GM13977 (cell line): ENCODE measurements at regions not wholly inside any gene's neighbourhood (a gene's known extent, or its start where the extent isn't known, plus 50 kb on each side); places are given as distances from the start of the nearest gene placed in this dataset.
"Not testable (repeated sequence)": the region's sequence is repeated elsewhere in the genome, so short reads cannot be mapped to it uniquely, and the experiment has no call there.

Experiments
- DNase-seq: peaks from one replicate; pipeline ENCODE4 v3.0.0; 2012; ENCODE audit warnings: low spot score
- CTCF ChIP-seq: IDR thresholded peaks from 2 replicates; pipeline ENCODE4 v1.5.1; 2012; ENCODE audit warnings: mild to moderate bottlenecking, control low read depth; ENCODE audit not compliant: insufficient read depth; ENCODE audit errors: extremely low read depth, missing control alignments
- in situ Hi-C: fragments of 300-500 bp; cut with MboI; formaldehyde crosslinking; loops from one replicate; pipeline ENCODE4 v1.12.0; 2022; ENCODE audit warnings: low sequenced_read_pairs, low pct_unique_long_range_greater_than_20kb, mixed read lengths, inconsistent platforms; ENCODE audit not compliant: unreplicated experiment

- no peak for DNase-seq
- in situ Hi-C loops: no loop called here
- TF ChIP-seq CTCF: no peak
Observed at GRCh38 chr3:118529554-118529953, 505.1 kb downstream of the IGSF11 start.

GRCh38 chr3:118530350-118530922 is 504.2 kb downstream of the IGSF11 start:
- in situ Hi-C loops: no loop called here
- no peak for DNase-seq
- no peak for TF ChIP-seq CTCF

GRCh38 chr3:118530927-118531356 is 503.7 kb downstream of the IGSF11 start:
- not testable (repeated sequence) for DNase-seq

GRCh38 chr3:118531816-118532215 is 502.8 kb downstream of the IGSF11 start:
- no peak for TF ChIP-seq CTCF
- in situ Hi-C loops: no loop called here
- no peak for DNase-seq

More at GRCh38 chr3:118530927-118531356, 503.7 kb downstream of the IGSF11 start:
- in situ Hi-C loops: not testable (repeated sequence)

- no peak for DNase-seq
- in situ Hi-C loops: no loop called here
- TF ChIP-seq CTCF: no peak
Observed at GRCh38 chr3:118533676-118534075, 501.0 kb downstream of the IGSF11 start.

- TF ChIP-seq CTCF: no peak
- in situ Hi-C loops: no loop called here
- DNase-seq: no peak
Observed at GRCh38 chr3:118534519-118534918, 500.1 kb downstream of the IGSF11 start.

GRCh38 chr3:118536764-118537163 is 497.9 kb downstream of the IGSF11 start:
- no peak for TF ChIP-seq CTCF
- in situ Hi-C loops: no loop called here
- no peak for DNase-seq
